ENCODE measurements at regions not wholly inside any gene's neighbourhood (a gene's known extent, or its start where the extent isn't known, plus 50 kb on each side); places are given as distances from the start of the nearest gene placed in this dataset.

DNA sequence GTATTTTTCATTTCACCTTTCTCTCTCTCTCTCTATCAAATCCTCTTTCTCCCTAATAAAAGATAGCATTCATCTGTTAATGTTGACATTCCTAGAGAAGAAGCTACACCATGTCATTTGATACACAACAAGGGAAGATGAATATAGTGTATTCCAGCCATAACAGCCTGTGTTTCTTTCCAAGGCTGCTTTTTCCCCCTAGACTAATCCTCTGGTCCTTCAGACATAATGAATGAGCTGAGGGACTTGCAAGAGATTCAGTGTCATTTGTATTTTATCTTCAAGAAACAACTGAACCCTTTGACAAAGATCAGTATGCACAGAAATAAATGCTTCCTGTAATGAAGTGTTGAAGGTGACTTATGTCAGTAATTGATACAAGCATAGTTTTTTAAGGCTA, 284.0 kb upstream of the NXPH2 start:
- H3K36me3 ChIP-seq: no peaks in the 10 kb centered on the region
- no peaks in the 10 kb centered on the region for H3K9me3 ChIP-seq
- TF ChIP-seq, protein P1, sequence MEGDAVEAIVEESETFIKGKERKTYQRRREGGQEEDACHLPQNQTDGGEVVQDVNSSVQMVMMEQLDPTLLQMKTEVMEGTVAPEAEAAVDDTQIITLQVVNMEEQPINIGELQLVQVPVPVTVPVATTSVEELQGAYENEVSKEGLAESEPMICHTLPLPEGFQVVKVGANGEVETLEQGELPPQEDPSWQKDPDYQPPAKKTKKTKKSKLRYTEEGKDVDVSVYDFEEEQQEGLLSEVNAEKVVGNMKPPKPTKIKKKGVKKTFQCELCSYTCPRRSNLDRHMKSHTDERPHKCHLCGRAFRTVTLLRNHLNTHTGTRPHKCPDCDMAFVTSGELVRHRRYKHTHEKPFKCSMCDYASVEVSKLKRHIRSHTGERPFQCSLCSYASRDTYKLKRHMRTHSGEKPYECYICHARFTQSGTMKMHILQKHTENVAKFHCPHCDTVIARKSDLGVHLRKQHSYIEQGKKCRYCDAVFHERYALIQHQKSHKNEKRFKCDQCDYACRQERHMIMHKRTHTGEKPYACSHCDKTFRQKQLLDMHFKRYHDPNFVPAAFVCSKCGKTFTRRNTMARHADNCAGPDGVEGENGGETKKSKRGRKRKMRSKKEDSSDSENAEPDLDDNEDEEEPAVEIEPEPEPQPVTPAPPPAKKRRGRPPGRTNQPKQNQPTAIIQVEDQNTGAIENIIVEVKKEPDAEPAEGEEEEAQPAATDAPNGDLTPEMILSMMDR (IDR thresholded peaks at IDR 0.05): no peak
- no peak for TF ChIP-seq EP300 (IDR thresholded peaks at IDR 0.05)
- TF ChIP-seq POLR2AphosphoS5 (IDR thresholded peaks at IDR 0.05): no peak
- TF ChIP-seq POLR2A (IDR thresholded peaks at IDR 0.05): no peak
- intact Hi-C loops (cut with DNase I; ENCODE audit: low total_unique reads): no loop called here
- H3K4me3 ChIP-seq: no peak overlapping the region
- no peaks in the 10 kb centered on the region for H3K27me3 ChIP-seq
- H3K4me1 ChIP-seq: no peaks in the 10 kb centered on the region
- H3K27ac ChIP-seq: no peak overlapping the region
- DNase-seq: no peak

DNA sequence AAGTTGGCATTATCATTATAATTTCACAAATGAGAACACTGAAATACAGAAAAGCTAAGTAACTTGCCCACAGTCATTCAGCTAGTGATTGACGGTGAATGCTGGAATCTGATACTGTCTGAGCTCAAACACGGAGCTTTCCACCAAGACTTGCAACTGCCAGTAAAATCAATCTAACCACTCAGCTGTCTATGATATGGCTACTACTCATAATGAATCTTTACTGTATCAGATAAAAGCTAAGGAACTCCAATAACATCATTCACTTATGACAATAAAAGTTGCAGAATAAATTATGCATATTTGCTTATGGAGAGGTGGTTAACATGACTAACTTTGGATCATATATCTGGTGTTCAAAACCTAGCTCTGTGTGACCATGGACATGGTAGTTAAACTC, 279.4 kb upstream of the NXPH2 start:
- Histone ChIP-seq H3K27ac (no peak overlapping the region), H3K4me1 (no peaks in the 10 kb centered on the region), H3K36me3 (no peaks in the 10 kb centered on the region), H3K27me3 (no peaks in the 10 kb centered on the region), H3K4me3 (no peak overlapping the region), H3K9me3 (no peaks in the 10 kb centered on the region)
- 68 to 79% (median 71%) methylated on average over 2 of the region's 2 CpGs for WGBS, 5 donors
- DNase-seq: no peak
- intact Hi-C loops (cut with DNase I; ENCODE audit: low total_unique reads): no loop called here
- no peak for TF ChIP-seq POLR2A (IDR thresholded peaks at IDR 0.05)

- DNase-seq: peak in 1 of 2 donors; percentile 47
- H3K4me3 ChIP-seq: no peak overlapping the region
- no peaks in the 10 kb centered on the region for H3K36me3 ChIP-seq
- H3K27ac ChIP-seq: no peak overlapping the region
- intact Hi-C loops (cut with DNase I; ENCODE audit: low total_unique reads): no loop called here
- WGBS, 5 donors: 51 to 68% (median 55%) methylated on average over 3 of the region's 3 CpGs
- no peak for TF ChIP-seq POLR2A (IDR thresholded peaks at IDR 0.05)
- TF ChIP-seq, protein P1 (IDR thresholded peaks at IDR 0.05): no peak
- TF ChIP-seq POLR2AphosphoS5 (IDR thresholded peaks at IDR 0.05): no peak
- TF ChIP-seq EP300 (IDR thresholded peaks at IDR 0.05): no peak
- H3K27me3 ChIP-seq: no peaks in the 10 kb centered on the region
- no peaks in the 10 kb centered on the region for H3K9me3 ChIP-seq
- no peaks in the 10 kb centered on the region for H3K4me1 ChIP-seq
Observed at GRCh38 chr2:139055202-139055601, 275.0 kb upstream of the NXPH2 start.

GRCh38 chr2:139048017-139048416, 267.8 kb upstream of the NXPH2 start:
- intact Hi-C loops (cut with DNase I; ENCODE audit: low total_unique reads): no loop called here
- H3K27ac ChIP-seq: no peak overlapping the region
- H3K36me3 ChIP-seq: no peaks in the 10 kb centered on the region
- H3K27me3 ChIP-seq: no peaks in the 10 kb centered on the region
- no peak overlapping the region for H3K4me3 ChIP-seq
- TF ChIP-seq POLR2A (IDR thresholded peaks at IDR 0.05): no peak
- TF ChIP-seq POLR2AphosphoS5 (IDR thresholded peaks at IDR 0.05): no peak
- TF ChIP-seq EP300 (IDR thresholded peaks at IDR 0.05): no peak
- TF ChIP-seq, protein P1 (IDR thresholded peaks at IDR 0.05): no peak
- no peak for DNase-seq
- no peaks in the 10 kb centered on the region for H3K9me3 ChIP-seq
- no peaks in the 10 kb centered on the region for H3K4me1 ChIP-seq

DNA sequence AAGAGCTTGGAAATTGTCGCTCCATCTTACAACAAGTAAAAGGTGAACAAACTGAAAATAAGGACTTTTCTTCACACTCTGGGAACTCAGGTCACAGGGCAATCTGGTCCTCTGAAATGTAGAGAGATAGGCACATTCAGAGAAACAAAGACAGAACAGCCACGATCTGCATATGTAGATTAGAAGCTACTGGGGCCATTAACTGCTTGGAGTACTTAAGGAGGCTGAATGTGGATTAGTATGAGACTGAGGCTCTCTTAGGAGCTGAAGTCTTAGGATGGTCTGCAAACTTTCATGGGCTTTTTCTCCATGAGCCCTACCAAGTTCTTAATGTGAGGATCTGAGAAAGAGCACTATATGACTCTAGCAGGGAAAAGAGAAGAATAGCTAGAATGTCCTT, 265.3 kb upstream of the NXPH2 start:
- H3K36me3 ChIP-seq: no peaks in the 10 kb centered on the region
- H3K9me3 ChIP-seq: no peaks in the 10 kb centered on the region
- WGBS, 5 donors: 67 to 85% (median 74%) methylated on average over 2 of the region's 2 CpGs
- TF ChIP-seq POLR2A (IDR thresholded peaks at IDR 0.05) (no peak), EP300 (IDR thresholded peaks at IDR 0.05) (no peak)
- no peaks in the 10 kb centered on the region for H3K4me1 ChIP-seq
- no peak overlapping the region for H3K4me3 ChIP-seq
- H3K27me3 ChIP-seq: no peaks in the 10 kb centered on the region
- no peak overlapping the region for H3K27ac ChIP-seq
- intact Hi-C loops (cut with DNase I; ENCODE audit: low total_unique reads): no loop called here
- DNase-seq: no peak

DNA sequence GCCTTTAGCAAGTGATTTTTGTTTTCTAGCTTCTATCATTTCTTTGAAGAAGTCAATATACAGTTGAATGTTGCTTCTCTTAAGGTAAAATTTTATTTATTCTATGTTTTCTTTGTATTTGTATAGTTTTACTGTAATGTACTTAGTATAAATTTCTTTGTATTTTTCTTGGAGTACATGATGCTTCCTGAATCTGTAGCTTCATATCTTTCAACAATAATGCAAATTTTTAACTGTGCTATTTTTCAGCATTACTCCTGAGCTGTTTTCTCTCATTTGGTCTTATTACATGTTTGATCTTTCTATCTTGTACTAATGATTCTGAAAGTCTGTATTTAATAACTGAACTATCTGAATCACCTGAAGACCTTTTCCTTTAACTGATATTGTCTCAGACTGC, 253.9 kb upstream of the NXPH2 start:
- Histone ChIP-seq H3K27ac (no peak overlapping the region), H3K9me3 (no peaks in the 10 kb centered on the region), H3K4me1 (no peaks in the 10 kb centered on the region), H3K27me3 (no peaks in the 10 kb centered on the region), H3K4me3 (no peak overlapping the region), H3K36me3 (no peaks in the 10 kb centered on the region)
- intact Hi-C loops (cut with DNase I; ENCODE audit: low total_unique reads): no loop called here
- no peak for DNase-seq
- no peak for TF ChIP-seq EP300 (IDR thresholded peaks at IDR 0.05)
